ENCODE measurements at regions not wholly inside any gene's neighbourhood (a gene's known extent, or its start where the extent isn't known, plus 50 kb on each side); places are given as distances from the start of the nearest gene placed in this dataset.

DNA sequence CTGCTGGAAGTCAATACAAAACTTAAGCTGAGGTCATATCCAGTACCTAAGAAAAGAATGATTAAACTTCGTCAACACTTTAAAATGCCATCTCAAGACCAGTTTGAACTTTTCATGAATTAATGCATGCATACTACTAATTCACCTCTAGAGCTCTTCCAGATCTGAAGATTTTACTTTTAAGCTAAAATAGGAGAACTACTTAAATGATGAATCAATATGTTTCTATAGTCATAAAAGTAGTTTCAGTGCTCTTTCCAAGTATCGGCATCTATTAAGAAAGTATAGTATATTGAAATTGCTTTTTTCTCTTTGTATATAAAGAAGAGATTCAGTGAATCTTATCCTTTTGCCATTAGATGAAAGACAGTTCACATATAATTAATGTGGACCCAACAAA, 1123.9 kb downstream of the PCDH9 start:
- ChIA-PET POLR2A (no interaction called here), CTCF (no interaction called here)
- Mint-ChIP-seq H3K36me3 (no peaks in the 10 kb centered on the region), H3K4me1 (no peaks in the 10 kb centered on the region), H3K4me3 (no peak overlapping the region), H3K27ac (no peak overlapping the region), H3K9me3 (no peaks in the 10 kb centered on the region), H3K27me3 (ENCODE audit: low read depth) (no peaks in the 10 kb centered on the region)
- DNase-seq (ENCODE audit: low spot score) (no peak), ATAC-seq (no peak)
- TF ChIP-seq, protein P1, sequence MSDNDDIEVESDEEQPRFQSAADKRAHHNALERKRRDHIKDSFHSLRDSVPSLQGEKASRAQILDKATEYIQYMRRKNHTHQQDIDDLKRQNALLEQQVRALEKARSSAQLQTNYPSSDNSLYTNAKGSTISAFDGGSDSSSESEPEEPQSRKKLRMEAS (CRISPR knock-in tag; IDR thresholded peaks at IDR 0.05), result no peak
- TF ChIP-seq ZSCAN18 (CRISPR knock-in tag; IDR thresholded peaks at IDR 0.05) (no peak), SMAD3 (CRISPR knock-in tag; IDR thresholded peaks at IDR 0.05; ENCODE audit: borderline replicate concordance) (no peak), OVOL2 (CRISPR knock-in tag; IDR thresholded peaks at IDR 0.05; ENCODE audit: borderline replicate concordance) (no peak), ESRRA (CRISPR knock-in tag; IDR thresholded peaks at IDR 0.05; ENCODE audit: borderline replicate concordance) (no peak), ZNF512 (CRISPR knock-in tag; IDR thresholded peaks at IDR 0.05; ENCODE audit: borderline replicate concordance) (no peak), ZBTB43 (CRISPR knock-in tag; IDR thresholded peaks at IDR 0.05) (no peak), SP1 (CRISPR knock-in tag; conservative IDR thresholded peaks at IDR 0.05) (no peak), GABPB1 (CRISPR knock-in tag; IDR thresholded peaks at IDR 0.05) (no peak)
- TF ChIP-seq, protein P2, sequence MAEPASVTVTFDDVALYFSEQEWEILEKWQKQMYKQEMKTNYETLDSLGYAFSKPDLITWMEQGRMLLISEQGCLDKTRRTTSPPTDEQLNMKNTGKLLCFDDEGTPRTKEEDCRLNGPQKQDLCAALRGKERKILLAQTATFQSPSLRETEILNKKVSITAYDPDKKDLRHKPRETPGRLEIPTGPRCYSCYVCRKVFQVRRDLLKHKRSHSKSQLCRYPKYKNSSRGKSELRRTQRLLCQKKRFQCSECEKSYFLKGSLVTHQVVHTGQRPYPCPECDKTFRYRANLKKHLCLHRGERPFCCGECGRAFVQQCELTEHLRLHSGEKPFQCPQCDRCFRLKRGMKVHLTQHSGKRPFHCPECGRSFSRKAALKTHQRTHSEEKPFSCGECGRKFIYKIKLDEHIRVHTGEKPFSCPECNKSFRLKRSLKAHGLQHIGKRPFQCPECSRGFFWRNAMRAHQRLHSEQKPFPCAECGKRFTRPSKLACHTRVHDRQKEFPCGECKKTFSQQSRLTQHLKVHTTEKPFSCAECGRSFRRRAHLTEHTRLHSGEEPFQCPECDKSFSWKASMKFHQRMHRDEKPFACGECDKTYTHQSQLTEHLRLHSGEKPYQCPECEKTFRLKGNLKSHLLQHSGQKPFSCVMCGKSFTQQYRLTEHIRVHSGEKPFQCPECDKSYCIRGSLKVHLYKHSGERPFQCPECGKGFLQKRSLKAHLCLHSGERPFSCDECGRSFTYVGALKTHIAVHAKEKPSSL (CRISPR knock-in tag; conservative IDR thresholded peaks at IDR 0.05), result no peak
- TF ChIP-seq, protein P3, sequence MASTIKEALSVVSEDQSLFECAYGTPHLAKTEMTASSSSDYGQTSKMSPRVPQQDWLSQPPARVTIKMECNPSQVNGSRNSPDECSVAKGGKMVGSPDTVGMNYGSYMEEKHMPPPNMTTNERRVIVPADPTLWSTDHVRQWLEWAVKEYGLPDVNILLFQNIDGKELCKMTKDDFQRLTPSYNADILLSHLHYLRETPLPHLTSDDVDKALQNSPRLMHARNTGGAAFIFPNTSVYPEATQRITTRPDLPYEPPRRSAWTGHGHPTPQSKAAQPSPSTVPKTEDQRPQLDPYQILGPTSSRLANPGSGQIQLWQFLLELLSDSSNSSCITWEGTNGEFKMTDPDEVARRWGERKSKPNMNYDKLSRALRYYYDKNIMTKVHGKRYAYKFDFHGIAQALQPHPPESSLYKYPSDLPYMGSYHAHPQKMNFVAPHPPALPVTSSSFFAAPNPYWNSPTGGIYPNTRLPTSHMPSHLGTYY (CRISPR knock-in tag; IDR thresholded peaks at IDR 0.05), result no peak
- TF ChIP-seq, protein P4, sequence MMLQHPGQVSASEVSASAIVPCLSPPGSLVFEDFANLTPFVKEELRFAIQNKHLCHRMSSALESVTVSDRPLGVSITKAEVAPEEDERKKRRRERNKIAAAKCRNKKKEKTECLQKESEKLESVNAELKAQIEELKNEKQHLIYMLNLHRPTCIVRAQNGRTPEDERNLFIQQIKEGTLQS (CRISPR knock-in tag; conservative IDR thresholded peaks at IDR 0.05), result no peak
- TF ChIP-seq, protein P5, sequence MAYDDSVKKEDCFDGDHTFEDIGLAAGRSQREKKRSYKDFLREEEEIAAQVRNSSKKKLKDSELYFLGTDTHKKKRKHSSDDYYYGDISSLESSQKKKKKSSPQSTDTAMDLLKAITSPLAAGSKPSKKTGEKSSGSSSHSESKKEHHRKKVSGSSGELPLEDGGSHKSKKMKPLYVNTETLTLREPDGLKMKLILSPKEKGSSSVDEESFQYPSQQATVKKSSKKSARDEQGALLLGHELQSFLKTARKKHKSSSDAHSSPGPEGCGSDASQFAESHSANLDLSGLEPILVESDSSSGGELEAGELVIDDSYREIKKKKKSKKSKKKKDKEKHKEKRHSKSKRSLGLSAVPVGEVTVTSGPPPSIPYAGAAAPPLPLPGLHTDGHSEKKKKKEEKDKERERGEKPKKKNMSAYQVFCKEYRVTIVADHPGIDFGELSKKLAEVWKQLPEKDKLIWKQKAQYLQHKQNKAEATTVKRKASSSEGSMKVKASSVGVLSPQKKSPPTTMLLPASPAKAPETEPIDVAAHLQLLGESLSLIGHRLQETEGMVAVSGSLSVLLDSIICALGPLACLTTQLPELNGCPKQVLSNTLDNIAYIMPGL (CRISPR knock-in tag; IDR thresholded peaks at IDR 0.05), result no peak
- TF ChIP-seq, protein P6, sequence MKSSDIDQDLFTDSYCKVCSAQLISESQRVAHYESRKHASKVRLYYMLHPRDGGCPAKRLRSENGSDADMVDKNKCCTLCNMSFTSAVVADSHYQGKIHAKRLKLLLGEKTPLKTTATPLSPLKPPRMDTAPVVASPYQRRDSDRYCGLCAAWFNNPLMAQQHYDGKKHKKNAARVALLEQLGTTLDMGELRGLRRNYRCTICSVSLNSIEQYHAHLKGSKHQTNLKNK (CRISPR knock-in tag; IDR thresholded peaks at IDR 0.05), result no peak
- TF ChIP-seq, protein P7, sequence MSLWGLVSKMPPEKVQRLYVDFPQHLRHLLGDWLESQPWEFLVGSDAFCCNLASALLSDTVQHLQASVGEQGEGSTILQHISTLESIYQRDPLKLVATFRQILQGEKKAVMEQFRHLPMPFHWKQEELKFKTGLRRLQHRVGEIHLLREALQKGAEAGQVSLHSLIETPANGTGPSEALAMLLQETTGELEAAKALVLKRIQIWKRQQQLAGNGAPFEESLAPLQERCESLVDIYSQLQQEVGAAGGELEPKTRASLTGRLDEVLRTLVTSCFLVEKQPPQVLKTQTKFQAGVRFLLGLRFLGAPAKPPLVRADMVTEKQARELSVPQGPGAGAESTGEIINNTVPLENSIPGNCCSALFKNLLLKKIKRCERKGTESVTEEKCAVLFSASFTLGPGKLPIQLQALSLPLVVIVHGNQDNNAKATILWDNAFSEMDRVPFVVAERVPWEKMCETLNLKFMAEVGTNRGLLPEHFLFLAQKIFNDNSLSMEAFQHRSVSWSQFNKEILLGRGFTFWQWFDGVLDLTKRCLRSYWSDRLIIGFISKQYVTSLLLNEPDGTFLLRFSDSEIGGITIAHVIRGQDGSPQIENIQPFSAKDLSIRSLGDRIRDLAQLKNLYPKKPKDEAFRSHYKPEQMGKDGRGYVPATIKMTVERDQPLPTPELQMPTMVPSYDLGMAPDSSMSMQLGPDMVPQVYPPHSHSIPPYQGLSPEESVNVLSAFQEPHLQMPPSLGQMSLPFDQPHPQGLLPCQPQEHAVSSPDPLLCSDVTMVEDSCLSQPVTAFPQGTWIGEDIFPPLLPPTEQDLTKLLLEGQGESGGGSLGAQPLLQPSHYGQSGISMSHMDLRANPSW (CRISPR knock-in tag; conservative IDR thresholded peaks at IDR 0.05; ENCODE audit: low read depth), result no peak
- TF ChIP-seq, protein P8, sequence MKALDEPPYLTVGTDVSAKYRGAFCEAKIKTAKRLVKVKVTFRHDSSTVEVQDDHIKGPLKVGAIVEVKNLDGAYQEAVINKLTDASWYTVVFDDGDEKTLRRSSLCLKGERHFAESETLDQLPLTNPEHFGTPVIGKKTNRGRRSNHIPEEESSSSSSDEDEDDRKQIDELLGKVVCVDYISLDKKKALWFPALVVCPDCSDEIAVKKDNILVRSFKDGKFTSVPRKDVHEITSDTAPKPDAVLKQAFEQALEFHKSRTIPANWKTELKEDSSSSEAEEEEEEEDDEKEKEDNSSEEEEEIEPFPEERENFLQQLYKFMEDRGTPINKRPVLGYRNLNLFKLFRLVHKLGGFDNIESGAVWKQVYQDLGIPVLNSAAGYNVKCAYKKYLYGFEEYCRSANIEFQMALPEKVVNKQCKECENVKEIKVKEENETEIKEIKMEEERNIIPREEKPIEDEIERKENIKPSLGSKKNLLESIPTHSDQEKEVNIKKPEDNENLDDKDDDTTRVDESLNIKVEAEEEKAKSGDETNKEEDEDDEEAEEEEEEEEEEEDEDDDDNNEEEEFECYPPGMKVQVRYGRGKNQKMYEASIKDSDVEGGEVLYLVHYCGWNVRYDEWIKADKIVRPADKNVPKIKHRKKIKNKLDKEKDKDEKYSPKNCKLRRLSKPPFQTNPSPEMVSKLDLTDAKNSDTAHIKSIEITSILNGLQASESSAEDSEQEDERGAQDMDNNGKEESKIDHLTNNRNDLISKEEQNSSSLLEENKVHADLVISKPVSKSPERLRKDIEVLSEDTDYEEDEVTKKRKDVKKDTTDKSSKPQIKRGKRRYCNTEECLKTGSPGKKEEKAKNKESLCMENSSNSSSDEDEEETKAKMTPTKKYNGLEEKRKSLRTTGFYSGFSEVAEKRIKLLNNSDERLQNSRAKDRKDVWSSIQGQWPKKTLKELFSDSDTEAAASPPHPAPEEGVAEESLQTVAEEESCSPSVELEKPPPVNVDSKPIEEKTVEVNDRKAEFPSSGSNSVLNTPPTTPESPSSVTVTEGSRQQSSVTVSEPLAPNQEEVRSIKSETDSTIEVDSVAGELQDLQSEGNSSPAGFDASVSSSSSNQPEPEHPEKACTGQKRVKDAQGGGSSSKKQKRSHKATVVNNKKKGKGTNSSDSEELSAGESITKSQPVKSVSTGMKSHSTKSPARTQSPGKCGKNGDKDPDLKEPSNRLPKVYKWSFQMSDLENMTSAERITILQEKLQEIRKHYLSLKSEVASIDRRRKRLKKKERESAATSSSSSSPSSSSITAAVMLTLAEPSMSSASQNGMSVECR (CRISPR knock-in tag; IDR thresholded peaks at IDR 0.05; ENCODE audit: borderline replicate concordance), result no peak
